ENCODE measurements at regions not wholly inside any gene's neighbourhood (a gene's known extent, or its start where the extent isn't known, plus 50 kb on each side); places are given as distances from the start of the nearest gene placed in this dataset.

- Mint-ChIP-seq H3K27me3 (ENCODE audit: insufficient read depth) (no peaks in the 10 kb centered on the region), H3K27ac (no peak overlapping the region), H3K36me3 (ENCODE audit: low read depth) (no peaks in the 10 kb centered on the region), H3K9me3 (peaks cover 20% of the 10 kb centered on the region), H3K4me1 (ENCODE audit: low read depth) (no peaks in the 10 kb centered on the region), H3K4me3 (no peak overlapping the region)
- intact Hi-C loops (cut with micrococcal nuclease): no loop called here
- DNase-seq (ENCODE audit: low spot score): no peak
Measured at GRCh38 chr16:64481497-64481896, 640.4 kb downstream of the CDH11 start.

- intact Hi-C loops (cut with micrococcal nuclease): no loop called here
- DNase-seq (ENCODE audit: low spot score): no peak
- no peak overlapping the region for H3K27ac Mint-ChIP-seq
Measured at GRCh38 chr16:64478252-64478906, 643.5 kb downstream of the CDH11 start.

GRCh38 chr16:64475627-64476351 is 646.1 kb downstream of the CDH11 start:
- Mint-ChIP-seq H3K4me1 (ENCODE audit: low read depth) (no peaks in the 10 kb centered on the region), H3K27me3 (ENCODE audit: insufficient read depth) (no peaks in the 10 kb centered on the region), H3K27ac (no peak overlapping the region), H3K36me3 (ENCODE audit: low read depth) (no peaks in the 10 kb centered on the region), H3K4me3 (no peak overlapping the region), H3K9me3 (peaks cover 37% of the 10 kb centered on the region)
- no peak for DNase-seq (ENCODE audit: low spot score)
- intact Hi-C loops (cut with micrococcal nuclease): no loop called here

More at GRCh38 chr16:64478252-64478906, 643.5 kb downstream of the CDH11 start:
- H3K27me3 Mint-ChIP-seq (ENCODE audit: insufficient read depth): no peaks in the 10 kb centered on the region
- H3K4me1 Mint-ChIP-seq (ENCODE audit: low read depth): no peaks in the 10 kb centered on the region
- H3K9me3 Mint-ChIP-seq: peaks cover 30% of the 10 kb centered on the region
- H3K36me3 Mint-ChIP-seq (ENCODE audit: low read depth): no peaks in the 10 kb centered on the region
- no peak overlapping the region for H3K4me3 Mint-ChIP-seq

GRCh38 chr16:64470916-64471315 is 650.9 kb downstream of the CDH11 start:
- Mint-ChIP-seq H3K4me3 (no peak overlapping the region), H3K27me3 (ENCODE audit: insufficient read depth) (no peaks in the 10 kb centered on the region), H3K4me1 (ENCODE audit: low read depth) (no peaks in the 10 kb centered on the region), H3K36me3 (ENCODE audit: low read depth) (no peaks in the 10 kb centered on the region), H3K9me3 (peaks cover 24% of the 10 kb centered on the region), H3K27ac (no peak overlapping the region)
- intact Hi-C loops (cut with micrococcal nuclease): no loop called here
- no peak for DNase-seq (ENCODE audit: low spot score)

GRCh38 chr16:64469906-64470702 is 651.8 kb downstream of the CDH11 start:
- intact Hi-C loops (cut with micrococcal nuclease): no loop called here
- no peaks in the 10 kb centered on the region for H3K27me3 Mint-ChIP-seq (ENCODE audit: insufficient read depth)
- no peaks in the 10 kb centered on the region for H3K4me1 Mint-ChIP-seq (ENCODE audit: low read depth)
- DNase-seq (ENCODE audit: low spot score): no peak
- no peak overlapping the region for H3K27ac Mint-ChIP-seq
- H3K9me3 Mint-ChIP-seq: peaks cover 23% of the 10 kb centered on the region
- H3K4me3 Mint-ChIP-seq: no peak overlapping the region
- no peaks in the 10 kb centered on the region for H3K36me3 Mint-ChIP-seq (ENCODE audit: low read depth)

- Mint-ChIP-seq H3K9me3 (peaks cover 27% of the 10 kb centered on the region), H3K27me3 (ENCODE audit: insufficient read depth) (no peaks in the 10 kb centered on the region), H3K4me1 (ENCODE audit: low read depth) (no peaks in the 10 kb centered on the region), H3K4me3 (no peak overlapping the region), H3K27ac (no peak overlapping the region), H3K36me3 (ENCODE audit: low read depth) (no peaks in the 10 kb centered on the region)
- intact Hi-C loops (cut with micrococcal nuclease): no loop called here
- no peak for DNase-seq (ENCODE audit: low spot score)
Measured at GRCh38 chr16:64469351-64469750, 652.5 kb downstream of the CDH11 start.

- Mint-ChIP-seq H3K4me1 (ENCODE audit: low read depth) (no peaks in the 10 kb centered on the region), H3K9me3 (peaks cover 23% of the 10 kb centered on the region), H3K27me3 (ENCODE audit: insufficient read depth) (no peaks in the 10 kb centered on the region), H3K4me3 (no peak overlapping the region), H3K36me3 (ENCODE audit: low read depth) (no peaks in the 10 kb centered on the region), H3K27ac (no peak overlapping the region)
- intact Hi-C loops (cut with micrococcal nuclease): no loop called here
- no peak for DNase-seq (ENCODE audit: low spot score)
Measured at GRCh38 chr16:64468515-64469090, 653.3 kb downstream of the CDH11 start.

- H3K27me3 Mint-ChIP-seq (ENCODE audit: insufficient read depth): no peaks in the 10 kb centered on the region
- intact Hi-C loops (cut with micrococcal nuclease): no loop called here
- H3K4me1 Mint-ChIP-seq (ENCODE audit: low read depth): no peaks in the 10 kb centered on the region
- no peaks in the 10 kb centered on the region for H3K36me3 Mint-ChIP-seq (ENCODE audit: low read depth)
- DNase-seq (ENCODE audit: low spot score): no peak
- no peak overlapping the region for H3K4me3 Mint-ChIP-seq
- no peak overlapping the region for H3K27ac Mint-ChIP-seq
- H3K9me3 Mint-ChIP-seq: peaks cover 13% of the 10 kb centered on the region
Measured at GRCh38 chr16:64459821-64460220, 662.0 kb downstream of the CDH11 start.

GRCh38 chr16:64459402-64459801 is 662.5 kb downstream of the CDH11 start:
- intact Hi-C loops (cut with micrococcal nuclease): no loop called here
- Mint-ChIP-seq H3K4me3 (no peak overlapping the region), H3K27ac (no peak overlapping the region), H3K9me3 (peaks cover 15% of the 10 kb centered on the region), H3K27me3 (ENCODE audit: insufficient read depth) (no peaks in the 10 kb centered on the region), H3K4me1 (ENCODE audit: low read depth) (no peaks in the 10 kb centered on the region), H3K36me3 (ENCODE audit: low read depth) (no peaks in the 10 kb centered on the region)
- no peak for DNase-seq (ENCODE audit: low spot score)

- Mint-ChIP-seq H3K9me3 (peaks cover 10% of the 10 kb centered on the region), H3K4me1 (ENCODE audit: low read depth) (no peaks in the 10 kb centered on the region), H3K4me3 (no peak overlapping the region), H3K27me3 (ENCODE audit: insufficient read depth) (no peaks in the 10 kb centered on the region), H3K27ac (no peak overlapping the region), H3K36me3 (ENCODE audit: low read depth) (no peaks in the 10 kb centered on the region)
- DNase-seq (ENCODE audit: low spot score): no peak
- intact Hi-C loops (cut with micrococcal nuclease): no loop called here
Measured at GRCh38 chr16:64455275-64455674, 666.6 kb downstream of the CDH11 start.

GRCh38 chr16:64453646-64454045 is 668.2 kb downstream of the CDH11 start:
- H3K27ac Mint-ChIP-seq: no peak overlapping the region

GRCh38 chr16:64452446-64452845 is 669.4 kb downstream of the CDH11 start:
- Mint-ChIP-seq H3K36me3 (ENCODE audit: low read depth) (no peaks in the 10 kb centered on the region), H3K4me3 (no peak overlapping the region), H3K9me3 (peaks cover 10% of the 10 kb centered on the region), H3K4me1 (ENCODE audit: low read depth) (no peaks in the 10 kb centered on the region), H3K27me3 (ENCODE audit: insufficient read depth) (no peaks in the 10 kb centered on the region), H3K27ac (no peak overlapping the region)
- no peak for DNase-seq (ENCODE audit: low spot score)
- intact Hi-C loops (cut with micrococcal nuclease): no loop called here

More at GRCh38 chr16:64453646-64454045, 668.2 kb downstream of the CDH11 start:
- Mint-ChIP-seq H3K4me1 (ENCODE audit: low read depth) (no peaks in the 10 kb centered on the region), H3K27me3 (ENCODE audit: insufficient read depth) (no peaks in the 10 kb centered on the region), H3K36me3 (ENCODE audit: low read depth) (no peaks in the 10 kb centered on the region), H3K4me3 (no peak overlapping the region), H3K9me3 (peaks cover 7% of the 10 kb centered on the region)
- intact Hi-C loops (cut with micrococcal nuclease): no loop called here
- DNase-seq (ENCODE audit: low spot score): no peak

GRCh38 chr16:64450177-64450576 is 671.7 kb downstream of the CDH11 start:
- Mint-ChIP-seq H3K36me3 (ENCODE audit: low read depth) (no peaks in the 10 kb centered on the region), H3K9me3 (peaks cover 26% of the 10 kb centered on the region), H3K27ac (no peak overlapping the region), H3K4me3 (no peak overlapping the region), H3K4me1 (ENCODE audit: low read depth) (no peaks in the 10 kb centered on the region), H3K27me3 (ENCODE audit: insufficient read depth) (no peaks in the 10 kb centered on the region)
- DNase-seq (ENCODE audit: low spot score): no peak
- intact Hi-C loops (cut with micrococcal nuclease): no loop called here
